SK-N-MC (cell line): ENCODE measurements at regions not wholly inside any gene's neighbourhood (a gene's known extent, or its start where the extent isn't known, plus 50 kb on each side); places are given as distances from the start of the nearest gene placed in this dataset.

Experiments used
- DNase-seq: peaks from one replicate; pipeline ENCODE4 v3.0.0-alpha.2; 2011; ENCODE audit warnings: low read depth, low spot score
- H3K27ac ChIP-seq: fragments of 200-600 bp; sonication (generic); 2 replicates; pipeline ENCODE4 v1.5.1; 2016; ENCODE audit warnings: mixed run types
- H3K36me3 ChIP-seq: fragments of 200-600 bp; sonication (generic); 2 replicates; pipeline ENCODE4 v1.6.1; 2017; ENCODE audit warnings: antibody characterized with exemption, low read length, mixed read lengths; ENCODE audit not compliant: insufficient read depth
- H3K4me3 ChIP-seq: fragments of 200-600 bp; sonication (generic); 2 replicates; pipeline ENCODE4 v1.5.1; 2016
- H3K9ac ChIP-seq: fragments of 200-600 bp; sonication (generic); 2 replicates; pipeline ENCODE4 v1.8.0; 2017; ENCODE audit warnings: mixed run types, mixed read lengths; ENCODE audit not compliant: insufficient read length
- H3K9me3 ChIP-seq: fragments of 200-600 bp; sonication (generic); 2 replicates; pipeline ENCODE4 v1.6.1; 2017; ENCODE audit warnings: low read depth, mild to moderate bottlenecking, antibody characterized with exemption, low read length, moderate library complexity, mixed read lengths
- EZH2 ChIP-seq: fragments of 200-600 bp; sonication (generic); IDR thresholded peaks from one replicate; pipeline ENCODE4 v1.6.1; 2017; ENCODE audit warnings: antibody characterized with exemption
- FOXP2 ChIP-seq: optimal IDR thresholded peaks from 2 replicates; pipeline ENCODE3; 2011; ENCODE audit warnings: mild to moderate bottlenecking, moderate library complexity; ENCODE audit not compliant: insufficient read depth; ENCODE audit errors: extremely low read length, control extremely low read depth
- POLR2AphosphoS5 ChIP-seq: IDR thresholded peaks from 2 replicates; pipeline ENCODE4 v1.6.1; 2012; ENCODE audit warnings: mild to moderate bottlenecking, low read depth, low read length, borderline replicate concordance

- no peak overlapping the region for H3K9ac ChIP-seq
- TF ChIP-seq FOXP2 (no peak), EZH2 (no peak), POLR2AphosphoS5 (no peak)
- no peak for DNase-seq
- no peaks in the 10 kb centered on the region for H3K9me3 ChIP-seq
- H3K36me3 ChIP-seq: no peaks in the 10 kb centered on the region
- no peak overlapping the region for H3K4me3 ChIP-seq
- H3K27ac ChIP-seq: no peak overlapping the region
These were observed 64.4 kb upstream of the ARAP3 start for GRCh38 chr5:141746395-141746794.

DNA sequence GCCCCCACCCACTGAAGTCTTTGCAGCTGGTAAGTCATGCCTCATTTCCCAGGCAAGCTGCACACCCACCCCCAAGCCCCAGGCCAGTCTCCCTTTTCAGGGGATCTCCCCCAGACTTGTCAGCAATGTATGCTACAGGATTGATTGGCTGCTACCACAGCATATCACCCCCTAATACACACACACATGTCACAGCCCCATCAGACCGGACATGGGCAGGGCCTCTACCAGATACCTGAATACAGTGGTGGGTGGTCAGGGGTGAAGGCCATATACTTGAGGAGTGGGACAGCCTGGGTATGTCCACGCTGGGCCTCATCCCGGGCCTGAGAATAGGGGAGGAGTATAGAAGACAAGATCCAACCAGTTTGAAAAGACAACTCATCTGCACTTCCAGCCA lies 63.4 kb upstream of the ARAP3 start:
- H3K9me3 ChIP-seq: no peaks in the 10 kb centered on the region
- H3K9ac ChIP-seq: no peak overlapping the region
- no peak overlapping the region for H3K4me3 ChIP-seq
- TF ChIP-seq POLR2AphosphoS5: no peak
- no peak for TF ChIP-seq EZH2
- TF ChIP-seq FOXP2: no peak
- DNase-seq: no peak
- no peak overlapping the region for H3K27ac ChIP-seq
- H3K36me3 ChIP-seq: no peaks in the 10 kb centered on the region

- DNase-seq: no peak
- no peaks in the 10 kb centered on the region for H3K9me3 ChIP-seq
- no peak overlapping the region for H3K9ac ChIP-seq
- TF ChIP-seq POLR2AphosphoS5 (no peak), EZH2 (no peak), FOXP2 (no peak)
- H3K36me3 ChIP-seq: no peaks in the 10 kb centered on the region
- H3K27ac ChIP-seq: no peak overlapping the region
- H3K4me3 ChIP-seq: no peak overlapping the region
These were observed 61.8 kb upstream of the ARAP3 start for GRCh38 chr5:141743866-141744272.

- Histone ChIP-seq H3K27ac (no peak overlapping the region), H3K9ac (no peak overlapping the region)
- DNase-seq: no peak
These were observed 61.1 kb upstream of the ARAP3 start for GRCh38 chr5:141742866-141743851.

DNA sequence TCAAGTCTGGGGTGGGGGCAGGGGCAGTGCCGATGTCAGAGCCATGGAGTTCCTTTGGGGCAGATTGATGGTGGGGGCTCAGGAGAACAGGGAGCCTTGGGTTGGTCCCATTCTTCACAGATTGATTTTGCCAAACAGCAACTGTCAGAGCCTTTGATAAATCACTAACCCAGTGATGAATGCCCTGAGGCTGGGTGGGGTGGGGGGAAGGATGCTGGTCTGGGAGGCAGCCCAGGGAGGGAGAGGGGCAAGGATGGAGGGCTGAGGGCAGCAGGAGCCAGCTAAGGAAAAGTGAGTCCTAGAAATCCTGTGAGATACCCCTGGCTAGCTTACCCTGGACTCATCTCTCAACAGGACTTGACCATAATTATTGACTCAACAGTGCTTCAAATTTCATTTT lies 60.1 kb upstream of the ARAP3 start:
- Histone ChIP-seq H3K36me3 (no peaks in the 10 kb centered on the region), H3K27ac (no peak overlapping the region), H3K9ac (no peak overlapping the region), H3K4me3 (no peak overlapping the region), H3K9me3 (no peaks in the 10 kb centered on the region)
- DNase-seq: no peak
- TF ChIP-seq POLR2AphosphoS5 (no peak), EZH2 (no peak), FOXP2 (no peak)

More at GRCh38 chr5:141742866-141743851, 61.1 kb upstream of the ARAP3 start:
- no peak for TF ChIP-seq EZH2
- no peak for TF ChIP-seq FOXP2
- no peak for TF ChIP-seq POLR2AphosphoS5
- Histone ChIP-seq H3K9me3 (no peaks in the 10 kb centered on the region), H3K4me3 (no peak overlapping the region), H3K36me3 (no peaks in the 10 kb centered on the region)

- Histone ChIP-seq H3K9me3 (no peaks in the 10 kb centered on the region), H3K4me3 (no peak overlapping the region), H3K27ac (no peak overlapping the region), H3K9ac (no peak overlapping the region), H3K36me3 (no peaks in the 10 kb centered on the region)
- DNase-seq: no peak
- no peak for TF ChIP-seq POLR2AphosphoS5
- TF ChIP-seq EZH2: no peak
- TF ChIP-seq FOXP2: no peak
These were observed 58.9 kb upstream of the ARAP3 start for GRCh38 chr5:141740885-141741284.

- TF ChIP-seq EZH2: no peak
- Histone ChIP-seq H3K27ac (no peak overlapping the region), H3K36me3 (no peaks in the 10 kb centered on the region), H3K9me3 (no peaks in the 10 kb centered on the region), H3K9ac (no peak overlapping the region), H3K4me3 (no peak overlapping the region)
- no peak for DNase-seq
These were observed 55.5 kb upstream of the ARAP3 start for GRCh38 chr5:141737535-141737934.

GRCh38 chr5:141735823-141736222 lies 53.8 kb upstream of the ARAP3 start:
- DNase-seq: no peak
- Histone ChIP-seq H3K36me3 (no peaks in the 10 kb centered on the region), H3K9ac (no peak overlapping the region), H3K27ac (no peak overlapping the region), H3K4me3 (no peak overlapping the region), H3K9me3 (no peaks in the 10 kb centered on the region)
- TF ChIP-seq EZH2 (no peak), POLR2AphosphoS5 (no peak), FOXP2 (no peak)

- no peak for DNase-seq
- Histone ChIP-seq H3K27ac (no peak overlapping the region), H3K36me3 (no peaks in the 10 kb centered on the region), H3K9me3 (no peaks in the 10 kb centered on the region), H3K9ac (no peak overlapping the region), H3K4me3 (no peak overlapping the region)
- TF ChIP-seq FOXP2: no peak
- TF ChIP-seq EZH2: no peak
- TF ChIP-seq POLR2AphosphoS5: no peak
These were observed 52.6 kb upstream of the ARAP3 start for GRCh38 chr5:141734501-141735229.
